HG02610 (cell line): ENCODE measurements at regions not wholly inside any gene's neighbourhood (a gene's known extent, or its start where the extent isn't known, plus 50 kb on each side); places are given as distances from the start of the nearest gene placed in this dataset.
"Not testable (repeated sequence)": the region's sequence is repeated elsewhere in the genome, so short reads cannot be mapped to it uniquely, and the experiment has no call there.

Experiments used
- ATAC-seq: cut with Tn5 transposase; IDR thresholded peaks from one replicate; pipeline ENCODE4 v1.9.1; 2021; ENCODE audit warnings: mild to moderate bottlenecking, moderate library complexity; ENCODE audit not compliant: unreplicated experiment

- ATAC-seq: no peak
Observed at GRCh38 chr14:37974421-37974820, 233.3 kb upstream of the SSTR1 start.

GRCh38 chr14:37977481-37977880 lies 230.2 kb upstream of the SSTR1 start:
- no peak for ATAC-seq

GRCh38 chr14:37985826-37986470 lies 221.8 kb upstream of the SSTR1 start:
- no peak for ATAC-seq

- no peak for ATAC-seq
Observed at GRCh38 chr14:37988472-37988871, 219.2 kb upstream of the SSTR1 start.

- no peak for ATAC-seq
Observed at GRCh38 chr14:37991027-37991426, 216.7 kb upstream of the SSTR1 start.

- no peak for ATAC-seq
Observed at GRCh38 chr14:37992499-37992898, 215.2 kb upstream of the SSTR1 start.

GRCh38 chr14:37994846-37995372 lies 212.8 kb upstream of the SSTR1 start:
- ATAC-seq: no peak

GRCh38 chr14:37997017-37997416 lies 210.7 kb upstream of the SSTR1 start:
- ATAC-seq: no peak

GRCh38 chr14:38000340-38000739 lies 207.4 kb upstream of the SSTR1 start:
- no peak for ATAC-seq

- no peak for ATAC-seq
Observed at GRCh38 chr14:38001501-38001900, 206.2 kb upstream of the SSTR1 start.

GRCh38 chr14:38003746-38004609 lies 203.7 kb upstream of the SSTR1 start:
- no peak for ATAC-seq

- no peak for ATAC-seq
Observed at GRCh38 chr14:38004610-38004879, 203.2 kb upstream of the SSTR1 start.

GRCh38 chr14:38011156-38011555 lies 196.5 kb upstream of the SSTR1 start:
- ATAC-seq: not testable (repeated sequence)

- ATAC-seq: no peak
Observed at GRCh38 chr14:38012056-38012455, 195.6 kb upstream of the SSTR1 start.

DNA sequence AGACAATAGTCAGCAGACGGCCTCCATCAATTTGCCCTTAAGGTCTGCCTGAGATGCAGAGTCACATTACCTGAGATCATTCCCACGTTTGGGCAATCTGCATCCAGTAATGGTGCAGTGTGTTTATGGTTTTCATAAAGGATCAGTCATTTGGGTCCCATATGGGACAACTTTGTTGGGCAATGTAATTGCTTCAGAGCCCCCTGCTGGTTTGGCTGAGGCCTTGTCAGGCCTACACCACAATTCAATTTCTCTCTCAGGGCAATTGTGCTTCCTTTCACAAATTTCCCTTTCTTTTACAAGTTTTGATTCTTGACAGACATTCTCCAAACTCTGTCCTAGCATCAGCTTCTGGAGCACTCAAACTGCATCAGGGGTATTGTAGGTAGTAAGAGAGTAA lies 191.2 kb upstream of the SSTR1 start:
- no peak for ATAC-seq

DNA sequence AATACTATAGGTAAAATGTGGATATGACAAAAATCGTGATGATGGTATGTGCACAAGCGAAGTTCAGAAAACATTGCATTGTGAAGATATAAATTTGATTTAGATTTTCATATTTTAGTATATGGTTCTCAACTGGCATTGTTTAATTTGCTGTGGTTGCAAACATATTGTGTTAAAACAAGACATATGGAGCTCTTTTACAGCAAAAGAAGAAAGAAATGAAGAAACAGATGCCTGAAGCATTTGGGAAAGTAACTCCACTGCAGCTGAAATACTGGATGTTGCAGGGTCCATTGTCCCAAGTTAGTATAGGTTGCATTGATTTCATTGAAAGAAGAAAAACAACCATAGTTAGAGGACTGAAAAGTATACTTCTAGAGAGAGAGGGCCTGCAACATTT lies 185.8 kb upstream of the SSTR1 start:
- ATAC-seq: no peak

DNA sequence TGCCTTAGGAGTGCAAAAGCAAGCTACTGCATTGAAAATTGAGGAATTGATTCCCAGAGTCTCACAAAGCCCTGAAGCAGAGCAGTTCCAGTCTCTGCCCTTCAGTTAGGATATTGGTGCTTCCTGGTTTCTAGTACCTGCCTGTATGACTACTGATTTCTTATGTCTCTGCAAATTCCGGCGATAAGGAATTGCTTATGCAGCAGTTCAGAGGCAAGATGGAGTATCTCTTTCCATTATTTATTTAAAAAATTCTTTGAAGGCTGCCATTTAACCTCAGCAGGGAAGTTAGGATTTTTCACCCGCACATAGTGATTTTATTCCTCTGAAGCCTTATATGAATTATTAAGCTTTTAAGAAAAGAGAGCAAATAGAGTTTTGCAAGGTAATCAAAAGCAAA lies 184.9 kb upstream of the SSTR1 start:
- ATAC-seq: no peak

GRCh38 chr14:38038171-38038570 lies 169.5 kb upstream of the SSTR1 start:
- ATAC-seq: no peak

DNA sequence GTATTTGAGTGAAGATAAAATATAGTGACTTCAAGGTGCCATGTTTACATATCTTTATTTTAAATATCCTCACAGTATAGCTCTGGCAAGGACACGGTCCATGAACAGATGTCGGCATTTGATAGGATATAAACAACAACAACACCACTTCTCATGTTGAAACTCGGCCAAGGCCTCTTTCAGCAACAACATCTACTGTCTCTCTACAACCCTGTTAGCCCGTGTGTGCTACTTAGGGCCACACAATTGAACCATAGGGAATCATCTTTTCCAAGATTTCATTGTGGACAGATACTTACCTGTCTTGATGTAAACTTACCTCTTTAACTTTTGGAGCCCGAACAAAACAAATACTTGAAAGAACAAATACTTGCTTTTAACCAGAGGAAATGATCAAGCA lies 168.7 kb upstream of the SSTR1 start:
- ATAC-seq: no peak

DNA sequence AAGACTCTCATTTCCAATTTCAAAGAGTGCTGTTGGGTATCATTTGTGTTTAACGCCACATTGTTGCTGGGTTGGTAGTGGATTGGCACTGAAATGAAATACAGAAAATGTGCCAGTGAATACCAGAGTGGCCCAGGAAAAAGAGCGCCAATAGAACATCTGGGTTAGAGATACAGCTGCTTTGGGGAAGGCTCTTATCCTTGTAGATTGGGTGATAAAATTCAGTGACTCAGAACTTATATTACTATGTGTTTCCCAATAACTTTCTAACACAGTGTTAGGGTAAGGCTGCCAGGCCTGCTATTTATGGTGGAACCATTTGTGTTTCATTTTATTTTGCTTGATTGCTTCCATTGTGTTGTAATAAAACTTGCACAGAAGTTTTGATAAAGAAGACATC lies 168.2 kb upstream of the SSTR1 start:
- no peak for ATAC-seq

GRCh38 chr14:38040411-38040810 lies 167.3 kb upstream of the SSTR1 start:
- no peak for ATAC-seq

- ATAC-seq: no peak
Observed at GRCh38 chr14:38042322-38042721, 165.4 kb upstream of the SSTR1 start.
